GM18499 (cell line): ENCODE measurements at regions not wholly inside any gene's neighbourhood (a gene's known extent, or its start where the extent isn't known, plus 50 kb on each side); places are given as distances from the start of the nearest gene placed in this dataset.

Experiments used
- ATAC-seq: cut with Tn5 transposase; IDR thresholded peaks from one replicate; pipeline ENCODE4 v1.9.1; 2021; ENCODE audit warnings: moderate number of reproducible peaks; ENCODE audit not compliant: insufficient read depth, unreplicated experiment

DNA sequence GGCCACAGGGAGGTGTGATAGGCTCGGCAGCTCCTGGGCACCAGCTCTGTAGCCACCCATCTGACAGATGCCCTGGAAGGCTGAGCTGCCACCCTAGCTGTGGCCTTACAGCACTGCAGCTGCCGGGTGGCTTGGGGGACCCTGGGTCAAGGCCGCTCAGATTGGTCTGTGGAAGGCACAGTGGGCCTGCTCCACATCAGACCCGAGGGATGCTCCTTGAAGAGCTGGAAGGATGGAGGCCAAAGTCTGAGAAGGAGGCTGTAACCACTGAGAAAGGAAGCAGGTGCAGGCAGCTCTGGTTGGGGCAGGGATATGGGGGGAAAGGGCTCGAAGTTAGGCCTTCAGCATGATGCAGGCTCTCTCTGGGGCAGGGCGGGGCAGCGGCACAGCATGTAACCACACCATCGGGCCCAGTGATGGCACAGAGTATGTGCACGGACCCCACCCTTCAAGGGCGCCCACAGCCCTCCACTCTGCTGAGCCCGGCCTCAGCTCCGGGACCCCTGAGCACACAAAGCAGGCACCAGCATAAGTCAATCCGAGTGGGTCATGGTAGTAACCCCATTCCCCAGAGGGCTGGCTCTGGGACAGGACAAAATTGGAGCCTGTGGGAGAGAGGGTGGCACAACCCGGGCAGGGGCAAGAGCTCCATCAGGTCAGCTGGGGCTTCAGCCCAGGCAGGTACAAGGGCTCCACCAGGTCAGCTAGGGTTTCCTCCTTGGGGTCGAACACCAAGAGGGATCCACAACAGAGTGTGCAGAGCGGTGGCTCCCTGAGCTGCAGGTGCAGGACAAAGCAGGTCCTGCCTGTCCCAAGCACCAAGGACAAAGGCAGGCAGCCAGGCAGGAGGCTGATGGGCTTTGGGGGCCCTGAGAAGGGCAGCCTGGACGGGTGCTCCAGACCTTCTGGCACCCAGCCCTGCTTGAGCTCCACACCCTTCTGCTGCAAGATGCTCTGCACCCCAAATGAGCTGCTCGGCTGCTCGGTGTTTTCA is 1511.1 kb downstream of the BRD1 start:
- ATAC-seq, result no peak

GRCh38 chr22:48315439-48316256 is 1512.0 kb downstream of the BRD1 start:
- ATAC-seq, result no peak

DNA sequence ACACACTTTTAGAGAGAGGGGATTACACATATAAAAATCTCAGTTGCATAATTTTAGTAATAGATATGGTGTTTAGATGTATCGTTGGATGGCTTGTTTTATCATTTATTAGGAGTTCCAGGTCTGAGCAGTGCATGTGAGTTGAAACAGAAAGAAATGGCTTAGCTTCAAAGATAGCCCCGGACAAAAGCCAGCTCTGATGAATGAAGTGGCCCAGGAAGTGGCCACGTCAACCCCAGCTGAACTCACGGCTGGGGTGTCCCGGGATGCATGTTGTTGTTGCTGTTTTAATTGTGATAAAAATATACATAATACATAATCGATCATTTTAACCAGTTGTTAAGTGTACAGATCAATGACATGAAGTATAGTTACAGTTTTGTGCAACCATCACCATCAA is 1513.6 kb downstream of the BRD1 start:
- ATAC-seq, result no peak

DNA sequence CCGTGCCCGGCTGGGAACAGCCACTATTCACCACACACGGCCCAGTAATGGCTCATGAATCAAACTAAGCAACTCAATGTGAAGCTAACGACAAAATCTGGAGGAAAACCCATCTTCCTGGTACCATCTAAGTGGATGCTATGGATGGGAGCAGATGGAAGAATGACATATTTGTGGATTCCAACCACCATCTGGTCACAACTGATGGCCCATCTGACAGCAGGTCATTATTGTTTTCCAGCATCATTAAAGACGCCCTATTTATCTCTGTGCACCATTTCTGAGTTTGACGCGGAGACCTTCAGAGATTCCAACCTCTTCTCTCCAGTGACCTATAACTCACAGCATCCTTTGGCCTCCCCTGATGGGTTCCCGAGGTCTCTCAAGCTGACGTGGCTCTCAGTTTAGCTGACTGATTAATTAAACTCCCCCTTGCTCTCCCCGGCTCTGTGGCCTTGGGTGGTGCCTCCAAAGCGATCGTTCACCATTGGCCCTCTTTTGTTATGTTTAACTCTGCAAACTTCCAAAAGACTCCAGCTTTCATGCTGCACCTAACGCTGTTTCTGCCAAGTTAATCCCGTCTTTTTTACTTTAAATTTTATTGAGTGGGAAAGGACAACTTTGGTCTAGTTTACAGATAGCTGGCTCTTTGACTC is 1514.4 kb downstream of the BRD1 start:
- no peak for ATAC-seq

DNA sequence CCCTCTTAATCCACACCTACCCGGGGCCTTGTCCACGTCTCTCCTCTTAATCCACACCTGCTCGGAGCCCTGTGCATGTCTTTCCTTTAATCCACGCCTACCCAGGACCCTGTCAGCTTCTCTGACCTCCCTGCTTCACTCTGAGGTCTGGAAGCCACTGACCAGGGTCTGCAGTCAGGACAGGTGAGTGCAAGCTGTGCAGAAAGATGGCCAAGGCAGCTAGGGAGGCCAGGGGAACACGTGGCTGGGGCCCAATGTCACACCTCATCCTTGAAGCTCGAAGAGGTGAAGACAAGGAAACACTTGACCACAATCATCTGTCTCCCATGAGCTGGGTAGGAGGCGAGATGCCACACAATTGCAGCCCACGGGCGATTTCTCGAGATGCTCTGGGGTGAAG is 1516.9 kb downstream of the BRD1 start:
- no peak for ATAC-seq

- no peak for ATAC-seq
Observed at GRCh38 chr22:48310289-48310688, 1517.4 kb downstream of the BRD1 start.

- ATAC-seq, result no peak
Observed at GRCh38 chr22:48309836-48310235, 1517.8 kb downstream of the BRD1 start.

DNA sequence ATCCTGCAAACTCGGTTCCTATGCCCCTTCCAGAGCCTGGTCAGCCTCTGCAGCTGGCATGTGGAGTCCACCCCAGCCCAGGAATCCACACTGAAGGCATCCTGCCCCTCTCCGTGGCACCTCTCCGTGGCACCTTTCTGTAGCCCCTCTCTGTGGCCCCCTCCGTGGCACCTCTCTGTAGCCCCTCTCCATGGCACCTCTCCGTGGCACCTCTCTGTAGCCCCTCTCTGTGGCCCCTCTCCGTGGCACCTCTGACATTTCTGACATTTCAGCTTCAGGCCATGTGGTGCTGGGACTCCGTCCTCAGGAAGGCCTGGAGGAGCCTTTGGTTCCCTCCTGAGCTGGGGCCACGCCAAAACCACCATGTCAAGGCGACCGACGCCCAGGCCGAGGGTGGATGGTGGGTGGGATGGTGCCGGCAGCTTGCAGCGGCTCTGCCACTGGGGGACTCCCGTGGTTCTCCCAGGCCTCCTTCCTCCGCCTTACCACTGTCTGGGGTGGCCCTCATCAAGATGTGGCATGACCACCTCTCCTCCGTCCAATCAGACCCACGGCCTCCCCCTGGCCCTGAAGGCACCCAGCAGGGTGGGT is 1518.5 kb downstream of the BRD1 start:
- ATAC-seq, result no peak

DNA sequence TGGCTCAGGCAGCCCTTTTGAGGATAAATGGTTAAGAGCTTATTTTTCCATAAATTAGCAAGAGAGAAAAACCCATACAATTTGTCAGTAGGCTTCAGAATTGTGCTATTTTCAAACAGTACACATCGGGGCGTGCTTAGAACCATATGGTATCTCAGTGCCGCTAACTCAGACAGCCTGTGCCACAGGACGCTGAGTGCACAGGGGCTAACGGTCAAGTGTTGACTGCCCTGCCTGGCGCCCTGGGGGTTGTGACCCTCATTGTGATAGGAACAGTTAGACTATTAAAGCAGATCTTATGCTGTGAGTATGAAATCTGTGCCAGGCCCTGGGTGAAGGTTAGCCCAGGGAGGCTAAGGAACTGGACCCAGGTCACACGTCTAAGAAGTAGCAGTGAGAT is 1519.7 kb downstream of the BRD1 start:
- no peak for ATAC-seq

DNA sequence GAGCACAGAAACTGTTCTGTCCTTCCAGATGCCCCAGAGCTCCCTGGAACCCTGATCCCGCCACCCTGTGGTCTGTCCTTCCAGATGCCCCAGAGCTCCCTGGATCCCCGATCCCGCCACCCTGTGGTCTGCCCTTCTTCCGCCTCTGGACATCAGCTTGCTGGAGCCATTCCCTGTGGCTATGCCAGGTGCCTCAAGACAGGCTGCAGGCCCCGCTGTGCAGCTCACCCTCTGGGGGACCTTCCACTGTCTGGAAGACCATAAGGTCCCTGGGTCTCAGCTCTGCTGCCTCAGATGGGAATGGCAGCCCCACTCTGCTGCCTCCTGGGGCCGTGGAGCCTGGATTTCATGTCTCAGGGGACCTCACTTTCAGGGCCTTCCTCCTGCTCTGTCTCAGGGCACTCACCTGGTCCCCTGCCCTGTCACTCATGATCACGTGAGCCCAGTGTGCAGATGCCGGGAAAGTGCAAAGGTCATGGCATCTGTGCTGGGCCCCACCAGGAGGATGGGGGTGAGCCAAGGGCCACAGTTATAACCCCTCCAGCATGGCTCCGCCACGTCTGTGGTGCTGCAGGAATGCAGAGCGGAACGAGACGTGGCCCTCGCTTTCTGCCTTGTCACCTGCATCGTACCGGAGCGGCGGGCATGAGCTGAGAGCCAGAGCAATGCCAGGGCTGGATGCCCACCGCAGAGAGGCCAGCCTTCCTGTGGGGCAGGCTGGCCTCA is 1520.7 kb downstream of the BRD1 start:
- no peak for ATAC-seq

GRCh38 chr22:48306284-48306683 is 1521.4 kb downstream of the BRD1 start:
- no peak for ATAC-seq

DNA sequence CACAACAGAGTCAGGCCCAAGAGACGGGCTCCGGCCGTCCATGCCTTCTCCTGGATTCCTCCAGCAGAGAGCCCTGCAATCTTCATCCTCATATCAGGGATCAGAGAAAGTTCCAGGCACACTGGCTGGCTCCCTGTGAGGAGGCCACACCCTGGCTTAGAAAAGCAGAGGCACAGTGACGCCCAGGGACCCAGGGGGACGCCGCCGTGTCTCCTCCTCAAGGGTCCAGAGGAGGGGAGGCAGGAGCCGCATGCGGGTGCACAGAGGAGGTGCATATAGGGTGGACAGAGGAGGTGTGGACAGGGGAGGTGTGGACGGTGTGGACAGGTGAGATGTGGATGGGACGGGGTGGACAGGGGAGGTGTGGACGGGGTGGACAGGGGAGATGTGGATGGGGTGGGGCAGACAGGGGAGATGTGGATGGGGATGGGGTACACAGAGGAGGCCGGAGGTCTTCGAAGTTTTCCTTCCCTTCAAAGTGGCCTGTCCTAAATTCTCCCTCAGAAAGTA is 1521.9 kb downstream of the BRD1 start:
- ATAC-seq, result no peak

DNA sequence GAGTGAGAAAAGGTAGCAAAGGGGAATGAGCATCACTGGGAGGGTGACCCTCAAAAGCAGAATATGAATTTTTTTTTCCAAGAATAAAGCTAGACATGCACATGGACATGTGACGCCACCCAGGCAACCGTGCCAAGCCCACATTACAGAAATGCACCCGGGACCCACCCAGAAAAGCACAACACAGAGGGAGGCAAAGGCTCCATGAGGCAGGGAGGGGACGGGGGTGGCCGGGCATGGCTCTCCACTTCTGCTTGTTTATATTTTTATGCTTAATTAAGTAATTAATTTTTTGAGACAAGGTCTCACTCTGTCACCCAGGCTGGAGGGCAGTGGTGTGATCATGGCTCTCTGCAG is 1524.3 kb downstream of the BRD1 start:
- no peak for ATAC-seq

- no peak for ATAC-seq
Observed at GRCh38 chr22:48302657-48303368, 1524.9 kb downstream of the BRD1 start.

DNA sequence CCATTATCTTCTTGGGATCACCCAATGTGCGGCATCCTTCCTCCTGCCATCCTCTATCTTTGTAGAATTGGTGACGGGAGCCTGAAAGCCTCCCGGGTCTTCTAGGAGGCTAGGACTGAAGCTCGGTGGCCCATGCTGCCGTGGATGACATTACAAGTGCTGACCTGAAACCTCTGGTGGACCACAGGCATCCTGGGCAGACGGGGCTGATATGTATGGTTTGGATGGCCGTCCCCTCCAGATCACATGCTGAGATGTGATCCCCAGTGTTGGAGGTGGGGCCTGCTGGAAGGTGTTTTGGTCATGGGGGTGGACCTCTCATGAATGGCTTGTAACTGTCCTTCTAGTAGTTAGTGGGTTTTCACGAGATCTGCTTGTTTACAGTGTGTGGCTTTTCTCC is 1525.8 kb downstream of the BRD1 start:
- no peak for ATAC-seq

GRCh38 chr22:48301421-48301820 is 1526.3 kb downstream of the BRD1 start:
- ATAC-seq, result no peak

DNA sequence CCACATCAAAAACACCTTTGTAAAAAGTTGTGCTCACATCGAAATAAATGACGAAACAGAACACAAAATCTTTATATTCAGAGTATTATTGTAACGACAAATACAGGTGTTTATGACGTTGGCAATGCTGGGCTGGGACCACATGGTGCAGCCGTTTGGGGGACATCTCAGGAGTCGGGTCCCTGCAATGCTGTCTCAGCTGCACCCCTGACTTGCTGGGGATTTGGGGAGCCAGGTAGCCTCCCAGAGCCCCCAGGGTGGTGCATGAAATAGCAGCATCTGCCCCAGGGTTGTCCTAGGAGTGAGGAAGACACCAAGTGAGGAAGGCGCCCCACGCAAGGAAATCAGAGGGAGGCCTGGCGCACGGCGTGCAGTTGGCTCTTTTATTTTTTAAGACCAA is 1526.8 kb downstream of the BRD1 start:
- no peak for ATAC-seq

DNA sequence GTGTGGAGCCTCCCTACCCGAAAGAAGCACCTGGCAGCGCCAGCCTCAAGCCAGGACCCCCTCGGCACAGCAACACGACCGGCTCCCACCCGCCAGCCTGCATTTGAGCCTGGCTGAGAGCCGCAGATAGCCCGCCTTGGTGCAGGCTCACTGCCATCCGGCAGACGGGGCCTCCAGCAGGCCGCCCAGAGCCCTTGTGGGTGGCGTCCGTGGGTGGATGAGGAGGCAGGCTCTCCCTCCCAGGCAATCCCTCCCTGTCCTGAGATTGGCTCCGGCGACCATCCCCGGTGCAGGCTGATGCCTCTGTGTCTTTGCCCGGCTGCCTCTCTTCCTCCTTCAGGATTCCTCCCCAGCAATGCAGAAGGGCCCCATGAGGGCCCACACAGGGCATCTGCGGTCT is 1527.9 kb downstream of the BRD1 start:
- no peak for ATAC-seq

- no peak for ATAC-seq
Observed at GRCh38 chr22:48299124-48299523, 1528.5 kb downstream of the BRD1 start.
